D721Med (cell line): ENCODE measurements at regions not wholly inside any gene's neighbourhood (a gene's known extent, or its start where the extent isn't known, plus 50 kb on each side); places are given as distances from the start of the nearest gene placed in this dataset.
A peak's percentile ranks its signal among the peaks of the same experiment; 100 is the strongest.
"Not testable (repeated sequence)": the region's sequence is repeated elsewhere in the genome, so short reads cannot be mapped to it uniquely, and the experiment has no call there.

Source experiments
- DNase-seq: peaks from one replicate; pipeline ENCODE4 v3.0.0; 2011; ENCODE audit warnings: low spot score; ENCODE audit not compliant: insufficient read length
- FAIRE-seq: peaks from 2 replicates; lab custom pipeline; 2011; peaks lifted over from hg19 to GRCh38; lab: Jason Lieb, UNC
- TF ChIP-seq, protein P1 (sequence below): IDR thresholded peaks from 2 replicates; pipeline ENCODE4 v1.5.1; 2012; ENCODE audit warnings: mild to moderate bottlenecking, control low read depth; ENCODE audit not compliant: insufficient read depth; ENCODE audit errors: missing control alignments

DNA sequence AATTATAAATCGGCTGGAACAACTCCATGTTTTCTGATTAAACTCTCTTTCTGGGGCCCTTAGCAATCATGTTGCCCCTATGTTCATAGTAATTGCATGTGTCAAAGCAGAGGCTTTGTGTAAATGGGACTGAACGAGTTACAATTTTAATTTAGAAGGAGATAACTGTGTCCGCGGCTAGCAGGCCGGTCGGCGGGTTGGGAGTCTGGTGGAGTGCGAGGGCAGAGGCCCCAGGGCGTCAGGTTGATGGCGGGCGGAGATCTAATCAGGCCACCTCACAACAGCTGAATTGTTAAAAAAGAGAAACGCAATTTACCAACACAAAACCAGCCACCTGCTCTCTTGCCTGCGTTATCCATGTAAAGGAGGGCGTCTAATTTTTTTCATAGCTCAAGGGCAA, 134.9 kb upstream of the LPCAT1 start:
- TF ChIP-seq, protein P1, sequence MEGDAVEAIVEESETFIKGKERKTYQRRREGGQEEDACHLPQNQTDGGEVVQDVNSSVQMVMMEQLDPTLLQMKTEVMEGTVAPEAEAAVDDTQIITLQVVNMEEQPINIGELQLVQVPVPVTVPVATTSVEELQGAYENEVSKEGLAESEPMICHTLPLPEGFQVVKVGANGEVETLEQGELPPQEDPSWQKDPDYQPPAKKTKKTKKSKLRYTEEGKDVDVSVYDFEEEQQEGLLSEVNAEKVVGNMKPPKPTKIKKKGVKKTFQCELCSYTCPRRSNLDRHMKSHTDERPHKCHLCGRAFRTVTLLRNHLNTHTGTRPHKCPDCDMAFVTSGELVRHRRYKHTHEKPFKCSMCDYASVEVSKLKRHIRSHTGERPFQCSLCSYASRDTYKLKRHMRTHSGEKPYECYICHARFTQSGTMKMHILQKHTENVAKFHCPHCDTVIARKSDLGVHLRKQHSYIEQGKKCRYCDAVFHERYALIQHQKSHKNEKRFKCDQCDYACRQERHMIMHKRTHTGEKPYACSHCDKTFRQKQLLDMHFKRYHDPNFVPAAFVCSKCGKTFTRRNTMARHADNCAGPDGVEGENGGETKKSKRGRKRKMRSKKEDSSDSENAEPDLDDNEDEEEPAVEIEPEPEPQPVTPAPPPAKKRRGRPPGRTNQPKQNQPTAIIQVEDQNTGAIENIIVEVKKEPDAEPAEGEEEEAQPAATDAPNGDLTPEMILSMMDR: no peak
- FAIRE-seq: no peak
- DNase-seq: no peak

DNA sequence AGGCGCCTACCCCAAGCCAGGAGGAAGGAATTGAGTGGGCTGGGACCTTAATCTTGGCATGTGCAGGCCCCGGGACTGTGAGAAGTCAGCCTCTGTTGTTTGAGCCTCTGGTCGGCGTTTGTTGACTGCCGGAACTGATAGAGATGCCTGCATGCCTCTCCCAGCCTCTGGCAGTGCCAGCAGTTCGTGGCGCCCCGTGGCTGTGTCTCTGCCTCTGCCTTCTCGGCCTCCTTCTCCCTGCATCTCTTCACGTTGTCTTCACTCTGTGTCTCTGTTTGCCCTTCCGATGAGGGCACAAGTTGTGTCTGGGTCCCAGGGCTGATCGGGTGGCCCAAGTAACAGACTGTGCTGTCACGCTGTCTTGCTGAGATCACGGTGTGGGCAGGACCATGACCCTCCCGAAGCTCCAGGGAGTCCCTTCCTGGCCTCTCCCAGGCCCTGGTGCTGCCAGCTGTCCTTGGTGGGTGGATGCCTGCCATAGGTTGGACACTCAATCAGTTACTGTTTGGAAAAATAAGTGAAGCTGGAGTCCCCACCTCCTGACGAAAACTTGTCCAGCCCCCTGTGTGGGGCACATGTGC, 133.5 kb upstream of the LPCAT1 start:
- TF ChIP-seq, protein P1: no peak
- no peak for FAIRE-seq
- no peak for DNase-seq

DNA sequence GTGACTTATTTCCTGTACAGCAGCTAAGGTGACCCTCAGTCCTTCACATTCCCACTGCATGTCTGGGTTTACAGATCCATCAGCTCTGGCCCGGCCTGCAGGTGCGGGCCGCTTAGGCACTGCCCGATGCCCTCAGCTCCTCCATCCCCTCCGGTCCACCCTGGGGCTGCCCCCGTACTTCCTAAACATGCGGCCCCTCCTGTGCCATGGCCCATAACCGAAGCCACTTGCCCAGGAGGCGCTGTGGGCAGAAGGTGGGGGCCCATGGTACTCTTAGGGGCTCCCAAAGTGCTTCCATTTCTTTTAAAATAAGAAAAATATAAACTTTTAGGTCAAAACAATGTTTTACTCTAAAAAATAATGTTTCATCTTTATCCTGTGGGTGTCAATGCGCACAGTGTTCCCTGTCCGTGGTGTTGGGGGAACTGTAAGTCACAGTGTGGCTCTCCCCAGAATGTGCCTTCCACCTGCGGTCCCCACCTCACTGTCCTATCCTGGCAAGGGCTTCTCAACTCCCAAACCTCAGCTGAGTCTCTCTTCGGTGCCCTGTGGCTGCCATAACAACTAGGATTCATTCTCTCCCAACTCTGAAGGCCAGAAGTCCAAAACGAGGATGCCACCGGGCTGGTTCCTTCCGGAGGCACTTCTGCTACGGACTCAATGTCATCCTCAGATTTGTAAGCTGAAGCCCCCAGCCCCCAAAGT, 132.7 kb upstream of the LPCAT1 start:
- TF ChIP-seq, protein P1: no peak
- FAIRE-seq: no peak
- no peak for DNase-seq

DNA sequence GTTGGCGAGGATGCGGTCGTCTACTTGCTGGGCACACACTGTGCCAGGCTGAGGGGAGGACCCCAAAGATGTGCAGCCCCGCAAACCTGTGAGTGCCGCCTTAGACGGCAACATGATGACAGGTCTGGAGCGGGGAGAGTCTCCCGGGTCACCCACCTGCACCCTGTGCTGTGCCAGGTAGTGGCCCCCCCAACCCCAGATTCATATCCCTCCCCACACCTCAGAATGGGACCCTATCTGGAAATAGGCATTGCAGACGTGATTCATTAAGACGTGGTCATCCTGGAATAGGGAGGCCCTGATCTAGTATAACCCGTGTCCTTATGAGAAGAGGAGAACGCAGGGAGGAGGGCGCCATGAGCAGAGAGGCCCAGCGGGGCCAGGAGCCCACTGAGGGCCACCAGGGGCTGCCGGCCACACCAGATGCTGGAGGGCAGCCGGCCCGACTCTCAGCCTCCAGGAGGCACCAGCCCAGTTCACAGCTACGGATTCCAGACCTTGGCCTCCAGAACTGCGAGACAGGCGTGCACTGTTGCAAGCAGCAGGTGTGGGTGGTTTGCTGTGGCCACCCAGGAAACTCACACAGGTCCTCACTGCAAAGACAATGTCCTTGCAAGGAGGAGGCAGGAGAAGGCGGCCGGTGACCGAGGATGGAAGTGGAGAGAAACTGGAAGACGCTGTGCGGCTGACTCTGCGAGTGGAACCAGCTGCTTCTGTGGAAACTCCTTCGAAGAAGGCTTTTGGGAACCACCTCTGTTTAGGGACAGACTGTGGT, 131.9 kb upstream of the LPCAT1 start:
- DNase-seq (no peak), FAIRE-seq (no peak)
- TF ChIP-seq, protein P1: no peak

DNA sequence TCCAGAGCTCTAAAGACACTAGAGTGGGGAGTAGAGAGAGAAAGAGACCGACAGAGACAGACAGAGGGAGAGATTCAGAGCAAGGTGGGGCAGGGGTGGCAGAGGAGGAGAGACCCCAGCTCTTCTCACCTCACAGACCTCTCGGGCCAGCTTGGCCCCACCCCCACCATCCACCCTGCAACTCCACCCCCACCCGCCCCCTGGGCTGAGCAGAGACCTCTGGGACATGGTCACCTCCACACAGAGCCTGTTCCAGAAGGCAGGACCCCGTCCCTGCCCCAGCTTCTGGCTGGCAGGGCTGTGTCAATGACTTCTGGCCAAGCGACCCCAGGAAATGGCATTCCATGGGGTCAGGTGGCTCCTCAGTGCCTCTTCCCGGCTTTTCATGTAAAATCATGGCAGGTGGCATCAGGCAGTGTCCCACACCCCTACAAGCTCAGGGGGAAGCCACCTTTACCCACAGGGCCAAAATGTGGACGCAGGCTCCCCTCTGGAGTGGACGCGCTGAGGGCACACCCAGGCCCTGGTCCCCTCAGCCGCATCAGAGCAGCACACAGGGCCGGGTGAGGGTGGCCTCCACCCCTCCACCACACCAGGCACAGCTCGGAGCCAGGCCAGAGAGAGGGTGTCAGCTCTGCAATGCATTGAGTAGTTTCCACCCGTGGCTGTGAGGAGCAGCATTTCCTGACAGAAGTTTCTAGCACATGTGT, 131.2 kb upstream of the LPCAT1 start:
- DNase-seq: no peak
- FAIRE-seq: no peak
- TF ChIP-seq, protein P1: no peak

DNA sequence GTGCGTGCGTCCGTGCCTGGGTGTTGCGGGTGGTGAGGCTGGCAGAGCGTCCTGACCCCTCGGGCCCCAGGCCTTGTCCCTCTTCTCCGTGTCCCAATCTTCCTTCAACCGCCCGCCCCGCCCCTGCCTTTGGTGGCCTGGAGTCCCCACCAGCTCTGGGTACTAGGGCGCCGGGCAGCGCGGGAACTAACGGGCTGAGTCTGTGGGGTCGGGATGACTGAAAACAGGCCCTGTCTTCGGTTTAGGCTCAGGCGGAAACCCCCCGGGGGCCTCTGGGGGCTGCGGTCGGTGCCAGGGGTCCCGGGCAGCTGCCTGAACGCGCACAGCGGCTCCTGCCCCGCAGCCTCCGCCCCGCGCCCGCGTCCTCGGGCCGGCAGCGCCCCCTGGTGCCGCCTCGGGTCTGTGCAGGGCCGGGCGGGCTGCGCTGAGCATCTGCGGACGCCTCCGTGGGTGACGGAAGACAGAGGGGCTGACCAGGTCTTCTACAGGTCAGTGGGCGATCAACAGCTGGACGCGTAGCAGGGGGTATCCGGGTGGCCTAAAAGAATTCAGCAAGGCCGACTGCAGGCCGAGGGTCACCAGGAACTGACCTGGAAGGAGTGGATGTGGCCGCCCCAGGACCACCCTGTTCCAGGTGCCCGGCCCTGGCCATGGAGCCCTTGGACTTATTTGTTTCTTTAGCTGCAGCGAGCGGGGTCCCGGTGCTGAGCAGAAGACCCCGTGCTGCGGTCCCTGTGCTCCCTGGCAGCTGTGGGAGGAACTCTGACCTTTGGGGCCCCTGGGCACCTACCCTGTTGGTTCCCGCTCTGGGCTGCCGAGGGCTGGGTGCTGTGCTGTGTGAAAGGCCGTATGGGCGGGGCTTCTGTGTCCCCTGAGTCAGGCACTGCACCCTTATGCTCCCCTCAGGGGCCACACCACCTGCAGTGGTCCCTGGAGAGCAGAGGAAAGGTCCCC, 130.2 kb upstream of the LPCAT1 start:
- not testable (repeated sequence) for DNase-seq, FAIRE-seq
- TF ChIP-seq, protein P1: peak; percentile 27
